ENCODE measurements at regions not wholly inside any gene's neighbourhood (a gene's known extent, or its start where the extent isn't known, plus 50 kb on each side); places are given as distances from the start of the nearest gene placed in this dataset.

GRCh38 chrX:733961-734360 lies 103.4 kb downstream of the SHOX start:
- H3K79me2 ChIP-seq (ENCODE audit: control insufficient read depth in 1 of 2, insufficient read depth in 2 of 2, low read length in 2 of 2): no peaks in the 10 kb centered on the region

More at GRCh38 chrX:733961-734360, 103.4 kb downstream of the SHOX start:
- H3K9ac ChIP-seq (replicated peaks in 1 of 4; ENCODE audit: extremely low read depth in 1 of 4, low read depth in 3 of 4, low read length in 3 of 4): no peak overlapping the region
- no peak overlapping the region for H3K23ac ChIP-seq (ENCODE audit: insufficient read length)
- H4K5ac ChIP-seq (ENCODE audit: insufficient read length, low read depth, low read length): no peak overlapping the region
- POLR2A ChIA-PET (ENCODE audit: partially characterized antibody): no interaction called here
- H3K4ac ChIP-seq (replicated peaks; ENCODE audit: insufficient read length, low read depth, low read length): no peak overlapping the region
- H2BK12ac ChIP-seq (ENCODE audit: low read depth, low read length): no peak overlapping the region
- FAIRE-seq: no peak
- H2AK5ac ChIP-seq (ENCODE audit: low read depth, low read length): no peak overlapping the region
- no peak overlapping the region for H2BK15ac ChIP-seq (ENCODE audit: low read length)
- H4K91ac ChIP-seq (replicated peaks; ENCODE audit: insufficient read length, low read length): no peak overlapping the region
- 87% methylated on average over 9 of the region's 9 CpGs; no CpG with 5 or more reads in 1 of the 2 experiments for WGBS, 2 experiments (ENCODE audit: extremely low coverage in 1 of 2, insufficient coverage in 1 of 2, insufficient read length in 1 of 2, insufficient replicate concordance in 2 of 2, low coverage in 1 of 2, low lambda C conversion rate in 2 of 2, missing lambda C conversion rate in 1 of 2)
- H3K9me3 ChIP-seq (ENCODE audit: insufficient read depth in 2 of 2, low read depth in 1 of 2, low read length in 1 of 2): no peaks in the 10 kb centered on the region
- H3K14ac ChIP-seq (ENCODE audit: insufficient read length): no peak overlapping the region
- TF ChIP-seq KDM5A (IDR thresholded peaks at IDR 0.05; ENCODE audit: low read length) (no peak), KDM4A (IDR thresholded peaks at IDR 0.05; ENCODE audit: low read depth, low read length, severe bottlenecking) (no peak)
- CTCF ChIA-PET (ENCODE audit: partially characterized antibody): no interaction called here
- H3K18ac ChIP-seq (ENCODE audit: extremely low read depth, low read length): no peak overlapping the region
- H3K36me3 ChIP-seq (ENCODE audit: control insufficient read depth in 2 of 4, insufficient read depth in 4 of 4, low read length in 3 of 4): no peaks in the 10 kb centered on the region
- H3K4me3 ChIP-seq (ENCODE audit: extremely low read depth in 1 of 4, insufficient read depth in 2 of 4, low read depth in 3 of 4, low read length in 4 of 4): no peak overlapping the region
- H3K56ac ChIP-seq (replicated peaks; ENCODE audit: insufficient read length, low read depth, low read length): no peak overlapping the region
- no peaks in the 10 kb centered on the region for H3K4me1 ChIP-seq (replicated peaks in 1 of 4; ENCODE audit: control insufficient read depth in 3 of 4, insufficient read depth in 4 of 4, low read length in 3 of 4)
- no peaks in the 10 kb centered on the region for H3K27me3 ChIP-seq (replicated peaks in 1 of 4; ENCODE audit: control insufficient read depth in 3 of 4, extremely low read depth in 1 of 4, insufficient read depth in 3 of 4, low read length in 3 of 4)
- H3K27ac ChIP-seq (ENCODE audit: low read depth, low read length): no peak overlapping the region
- peaks cover 4% of the 10 kb centered on the region for H3K23me2 ChIP-seq (ENCODE audit: low read depth, low read length)
- DNase-seq (ENCODE audit: low read depth in 1 of 2, low spot score in 2 of 2): no peak
- no peaks in the 10 kb centered on the region for H3K79me1 ChIP-seq (ENCODE audit: low read depth, low read length)
- H2BK20ac ChIP-seq (ENCODE audit: low read length): no peak overlapping the region
- no peak overlapping the region for H3K4me2 ChIP-seq (ENCODE audit: insufficient read depth in 1 of 2, low read depth in 2 of 2, low read length in 2 of 2)
- no peak overlapping the region for H2BK120ac ChIP-seq (replicated peaks; ENCODE audit: low read depth, low read length)
- H2AFZ ChIP-seq (ENCODE audit: low read length): no peak overlapping the region
- peaks cover 0 to 2% of the 10 kb centered on the region in 2 experiments for H4K20me1 ChIP-seq (replicated peaks in 1 of 2; ENCODE audit: control insufficient read depth in 1 of 2, insufficient read depth in 2 of 2, low read length in 2 of 2)
- no peak overlapping the region for H2BK5ac ChIP-seq (ENCODE audit: low read depth, low read length)
- H4K8ac ChIP-seq (ENCODE audit: extremely low read depth, insufficient read depth, low read length): no peak overlapping the region

Data from H1 (cell line).